NCI-H2029 (cell line): ENCODE measurements at regions not wholly inside any gene's neighbourhood (a gene's known extent, or its start where the extent isn't known, plus 50 kb on each side); places are given as distances from the start of the nearest gene placed in this dataset.
"Not testable (repeated sequence)": the region's sequence is repeated elsewhere in the genome, so short reads cannot be mapped to it uniquely, and the experiment has no call there.

Experiments
- DNase-seq: peaks from one replicate; lab custom pipeline; 2025; lab: John Stamatoyannopoulos, UW

DNA sequence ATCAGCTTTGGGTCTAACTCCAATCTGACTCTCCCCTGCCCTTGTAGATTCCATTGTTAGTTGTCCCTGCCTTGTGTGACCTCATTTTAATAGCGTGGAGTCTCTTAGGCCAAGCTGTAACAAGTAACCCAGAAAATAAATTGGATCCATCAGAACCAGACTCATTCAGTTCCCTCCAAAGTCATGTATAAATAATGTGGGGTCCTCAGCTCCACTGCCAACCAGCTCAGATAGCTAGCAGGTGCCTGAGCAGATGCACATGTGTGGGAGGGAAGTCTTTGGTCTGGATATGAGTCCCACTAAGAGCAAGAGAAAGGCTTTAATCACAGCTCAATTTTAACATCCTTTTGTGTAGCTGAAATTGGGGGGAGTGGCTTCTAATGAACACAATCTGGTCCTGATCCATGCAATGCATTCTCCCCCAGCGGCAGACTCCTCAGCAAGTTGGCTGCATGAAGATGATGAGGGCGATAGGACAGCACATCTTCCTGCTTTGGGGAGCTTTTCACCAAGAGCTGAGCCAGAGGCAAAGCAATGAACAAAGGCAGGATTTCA is 151.6 kb downstream of the ABCC12 start:
- DNase-seq = no peak

DNA sequence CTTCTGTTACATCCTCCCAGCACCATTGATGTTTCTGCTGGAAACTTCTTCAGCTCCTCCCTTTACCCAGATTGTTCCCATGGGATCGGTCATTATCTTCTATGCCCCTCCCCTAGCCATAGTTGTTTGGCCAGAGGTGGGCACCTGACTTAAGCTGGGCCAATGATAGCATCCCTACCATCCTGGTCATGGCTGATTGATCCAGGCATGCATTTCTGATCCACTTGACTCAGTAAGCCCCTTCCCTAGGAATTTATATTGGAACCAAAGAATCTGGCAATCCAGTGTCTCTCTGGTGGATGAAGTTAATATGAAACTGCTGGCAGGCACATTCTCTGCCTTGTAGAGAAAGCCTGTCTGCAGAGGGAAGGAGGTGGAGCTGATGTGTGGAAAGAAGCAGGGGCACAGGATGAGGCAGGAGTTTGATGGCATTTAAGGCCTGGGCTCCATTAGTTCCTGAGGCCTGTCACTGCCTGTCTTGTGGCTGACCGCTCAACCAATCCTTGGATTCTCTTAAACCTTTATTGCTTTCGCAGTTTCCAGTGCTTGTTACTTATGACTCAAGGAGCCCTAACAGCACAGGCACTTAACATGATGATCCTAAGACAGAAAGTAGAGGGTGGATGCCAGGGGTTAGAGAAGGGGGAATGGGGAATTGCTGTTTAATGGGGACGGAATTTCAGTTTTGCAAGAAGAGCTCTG is 152.4 kb downstream of the ABCC12 start:
- DNase-seq = no peak

DNA sequence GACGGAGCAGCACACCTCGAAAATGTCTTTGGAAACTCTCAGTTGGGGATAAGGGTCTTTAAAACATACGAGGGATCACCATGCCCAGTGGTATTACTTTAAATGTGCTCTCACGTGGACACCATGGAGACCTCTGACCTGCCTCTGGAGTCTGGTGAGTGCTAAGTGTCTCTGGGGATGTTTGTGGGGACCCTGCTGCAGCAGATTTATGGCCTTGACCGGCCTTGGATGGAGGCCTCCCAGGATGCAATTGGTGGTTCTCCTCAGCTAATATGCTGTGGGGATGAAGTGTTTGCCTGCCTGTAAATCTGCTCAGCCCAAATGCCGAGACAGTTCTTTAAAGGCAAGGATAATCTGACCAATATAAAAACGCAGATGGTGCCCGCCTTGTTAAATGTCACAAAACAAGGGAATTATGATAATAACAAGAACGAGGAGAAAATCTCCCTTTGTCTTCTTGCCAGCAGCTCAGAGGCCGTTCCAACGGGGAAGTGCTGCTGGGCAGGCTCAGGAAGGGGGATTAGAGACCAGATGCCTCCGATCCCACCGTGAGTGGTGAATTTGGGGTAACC is 154.4 kb downstream of the ABCC12 start:
- DNase-seq = no peak

DNA sequence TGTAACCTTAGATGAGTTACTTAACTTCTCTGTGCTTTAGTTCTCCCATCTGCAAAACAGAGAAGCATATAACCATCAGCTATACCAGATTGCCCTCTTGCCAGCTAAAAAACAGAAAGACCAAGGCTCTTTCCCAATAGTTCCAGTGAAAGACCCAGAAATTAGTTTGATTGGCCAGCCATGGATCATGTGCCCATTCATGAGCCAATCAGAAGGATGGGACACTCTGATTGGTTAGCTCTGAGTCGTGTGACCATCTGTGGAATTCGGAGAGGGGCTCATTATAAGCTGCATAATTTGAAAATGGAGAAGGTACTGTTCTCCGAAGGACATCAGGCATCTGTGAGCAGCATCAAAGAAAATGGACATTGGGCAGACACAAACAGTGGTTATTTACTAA is 155.2 kb downstream of the ABCC12 start:
- DNase-seq = no peak

GRCh38 chr16:47999595-47999994 is 156.2 kb downstream of the ABCC12 start:
- no peak for DNase-seq

GRCh38 chr16:47995354-47995753 is 160.4 kb downstream of the ABCC12 start:
- DNase-seq = no peak

- no peak for DNase-seq
These were observed 164.3 kb downstream of the ABCC12 start for GRCh38 chr16:47991491-47991890.

GRCh38 chr16:47990676-47991075 is 165.1 kb downstream of the ABCC12 start:
- DNase-seq = no peak

- no peak for DNase-seq
These were observed 168.7 kb downstream of the ABCC12 start for GRCh38 chr16:47987136-47987535.

DNA sequence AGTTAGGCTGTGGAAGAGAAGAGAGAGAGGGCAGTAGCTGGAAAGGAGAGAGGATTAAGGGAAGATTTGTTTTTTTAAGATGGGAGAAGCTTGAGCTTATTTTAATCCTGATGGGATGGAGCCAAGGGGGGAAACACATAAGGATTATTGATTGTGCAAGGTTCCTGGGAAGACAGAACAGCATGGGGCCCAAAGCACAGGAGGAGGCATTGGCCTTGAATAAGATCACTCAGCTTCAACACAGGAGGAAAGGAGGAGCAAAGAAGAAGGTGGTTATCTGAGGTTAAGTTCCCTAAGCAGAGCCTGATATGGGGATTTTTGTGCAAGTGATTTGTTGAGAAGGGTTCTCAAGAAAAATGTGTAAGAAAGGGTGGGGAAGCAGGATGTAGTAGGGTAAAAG is 169.8 kb downstream of the ABCC12 start:
- DNase-seq = no peak

- no peak for DNase-seq
These were observed 171.1 kb downstream of the ABCC12 start for GRCh38 chr16:47984669-47985068.

DNA sequence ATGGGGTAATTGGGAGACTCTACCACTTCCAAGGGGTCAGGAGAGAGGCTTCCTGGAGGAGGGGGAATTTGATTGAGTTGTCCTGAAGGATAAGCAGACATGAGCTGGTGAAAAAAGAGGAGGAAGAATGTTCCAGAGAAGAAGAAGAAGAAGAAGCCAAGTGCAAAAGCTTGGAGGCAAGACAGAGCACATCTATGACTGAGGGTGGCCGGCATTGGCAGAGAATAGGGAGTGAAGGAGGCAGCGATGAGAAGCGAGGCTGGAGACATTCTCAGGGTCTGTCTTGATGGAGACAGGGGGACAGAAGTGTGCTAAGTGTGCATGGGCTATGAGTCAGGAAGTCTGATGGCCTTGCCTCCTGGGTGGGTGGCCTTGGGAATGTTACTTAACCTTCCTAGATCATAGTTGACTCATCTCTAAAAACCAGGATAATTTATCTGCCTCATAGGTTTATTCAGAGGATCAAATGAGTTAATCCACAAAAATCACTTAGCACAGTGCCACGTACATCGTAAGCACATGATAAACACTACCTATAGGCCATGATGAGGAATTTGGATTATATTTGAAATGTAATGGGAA is 171.7 kb downstream of the ABCC12 start:
- no peak for DNase-seq

GRCh38 chr16:47980212-47980611 is 175.6 kb downstream of the ABCC12 start:
- DNase-seq = no peak

DNA sequence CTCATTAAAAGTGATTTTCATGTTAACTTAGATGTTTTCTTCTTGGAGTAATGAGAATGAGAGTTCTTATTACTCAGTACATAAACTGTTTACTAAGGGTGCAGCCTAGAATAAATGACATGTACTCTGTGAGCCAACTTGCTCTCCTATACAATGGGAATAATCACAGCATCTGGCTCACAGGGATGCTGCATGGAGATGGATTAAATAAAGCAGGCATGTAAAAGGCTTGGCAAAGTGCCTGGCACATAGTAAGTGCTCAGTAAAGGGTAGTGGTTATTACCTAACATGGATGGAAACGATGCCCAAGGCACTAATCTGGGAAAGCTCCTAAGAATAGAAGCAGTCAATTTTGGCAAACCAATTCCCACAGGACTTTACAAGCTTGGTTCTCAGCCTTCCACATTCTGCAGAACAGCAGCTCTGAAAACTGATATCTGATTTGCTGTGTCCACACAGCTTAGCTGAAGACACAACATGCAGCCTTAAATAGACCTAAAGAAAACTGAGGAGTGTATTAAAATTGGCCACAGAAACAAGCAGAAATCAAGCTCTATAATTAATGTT is 176.1 kb downstream of the ABCC12 start:
- DNase-seq = no peak

DNA sequence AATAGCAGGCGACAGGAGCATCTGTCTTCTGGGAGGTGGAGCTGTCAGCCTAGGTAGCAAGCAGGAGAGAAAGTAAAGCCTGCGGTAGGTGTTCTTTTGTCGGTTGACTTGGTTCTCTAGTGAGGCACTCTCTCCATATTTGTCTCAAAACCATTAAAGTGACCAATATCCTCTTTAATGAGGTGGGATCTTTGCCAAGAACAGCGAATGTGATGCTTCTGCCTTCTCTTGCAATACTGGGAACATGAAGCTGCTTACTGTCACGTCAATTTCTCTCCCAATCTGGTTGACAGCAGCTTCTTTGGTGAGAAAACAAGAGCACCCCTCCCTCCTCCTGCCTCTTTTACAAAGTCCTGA is 176.7 kb downstream of the ABCC12 start:
- peak; percentile 4 for DNase-seq

DNA sequence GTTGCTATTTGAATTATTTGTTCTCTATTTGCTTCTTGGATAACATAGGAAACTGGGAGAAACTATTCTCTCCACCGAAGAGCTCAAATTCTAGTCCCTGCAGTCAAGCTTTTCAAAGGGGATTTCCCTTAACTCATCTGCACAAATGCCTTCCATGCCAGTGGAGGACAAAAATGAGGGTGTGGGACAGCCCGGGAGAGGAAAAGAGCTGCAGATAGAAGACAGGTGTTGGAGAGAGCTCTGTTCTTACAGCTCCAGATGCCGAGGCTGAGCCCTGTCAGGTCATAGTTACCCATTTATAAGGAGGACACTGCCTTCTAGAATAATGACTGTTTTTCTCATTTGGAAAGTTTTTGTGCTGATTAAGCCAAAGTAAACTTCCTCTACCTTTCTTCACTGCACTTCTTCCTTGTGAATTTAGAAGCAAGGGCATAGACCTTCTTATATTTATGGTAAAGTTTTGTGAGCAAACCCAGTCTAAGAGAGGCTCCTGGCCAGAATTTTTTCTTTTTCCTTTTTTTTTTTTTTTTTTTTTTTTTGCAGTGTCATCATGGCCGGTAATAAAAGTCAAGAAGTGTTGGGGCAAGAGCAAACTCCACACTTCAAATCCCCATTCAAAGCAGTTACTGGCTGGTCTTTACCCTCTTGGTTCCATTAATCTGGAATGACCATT is 177.2 kb downstream of the ABCC12 start:
- DNase-seq = no peak

- DNase-seq = no peak
These were observed 178.0 kb downstream of the ABCC12 start for GRCh38 chr16:47977802-47978201.

GRCh38 chr16:47976636-47977210 is 179.1 kb downstream of the ABCC12 start:
- DNase-seq = no peak

DNA sequence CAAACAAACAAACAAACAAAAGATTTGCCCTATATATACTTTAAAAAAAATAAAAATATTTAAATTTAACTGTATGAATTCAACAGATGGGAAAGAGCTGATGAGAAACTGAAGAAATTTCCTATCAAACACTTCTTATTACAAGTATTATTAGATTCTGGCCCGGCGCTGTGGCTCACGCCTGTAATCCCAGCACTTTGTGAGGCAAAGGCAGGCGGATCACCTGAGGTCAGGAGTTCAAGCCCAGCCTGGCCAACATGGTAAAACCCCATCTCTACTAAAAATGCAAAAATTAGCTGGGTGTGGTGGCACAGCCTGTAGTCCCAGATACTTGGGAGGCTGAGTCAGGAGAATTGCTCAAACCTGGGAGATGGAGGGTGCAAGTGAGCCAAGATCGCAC is 180.8 kb downstream of the ABCC12 start:
- not testable (repeated sequence) for DNase-seq

GRCh38 chr16:47973552-47973951 is 182.2 kb downstream of the ABCC12 start:
- DNase-seq = no peak

- DNase-seq = no peak
These were observed 183.4 kb downstream of the ABCC12 start for GRCh38 chr16:47972246-47972985.

GRCh38 chr16:47971225-47971624 is 184.6 kb downstream of the ABCC12 start:
- DNase-seq = no peak
